ENCODE measurements at regions not wholly inside any gene's neighbourhood (a gene's known extent, or its start where the extent isn't known, plus 50 kb on each side); places are given as distances from the start of the nearest gene placed in this dataset.

GRCh38 chr11:42172441-42172840 is 713.0 kb upstream of the LRRC4C start:
- no peak for TF ChIP-seq CTCF (IDR thresholded peaks at IDR 0.05)
- TF ChIP-seq POLR2A (IDR thresholded peaks at IDR 0.05): no peak
- no peak for TF ChIP-seq POLR2AphosphoS5 (IDR thresholded peaks at IDR 0.05)

Data from transverse colon (tissue), 4 donors.